ENCODE measurements at regions not wholly inside any gene's neighbourhood (a gene's known extent, or its start where the extent isn't known, plus 50 kb on each side); places are given as distances from the start of the nearest gene placed in this dataset.
A peak's percentile ranks its signal among the peaks of the same experiment; 100 is the strongest.

DNA sequence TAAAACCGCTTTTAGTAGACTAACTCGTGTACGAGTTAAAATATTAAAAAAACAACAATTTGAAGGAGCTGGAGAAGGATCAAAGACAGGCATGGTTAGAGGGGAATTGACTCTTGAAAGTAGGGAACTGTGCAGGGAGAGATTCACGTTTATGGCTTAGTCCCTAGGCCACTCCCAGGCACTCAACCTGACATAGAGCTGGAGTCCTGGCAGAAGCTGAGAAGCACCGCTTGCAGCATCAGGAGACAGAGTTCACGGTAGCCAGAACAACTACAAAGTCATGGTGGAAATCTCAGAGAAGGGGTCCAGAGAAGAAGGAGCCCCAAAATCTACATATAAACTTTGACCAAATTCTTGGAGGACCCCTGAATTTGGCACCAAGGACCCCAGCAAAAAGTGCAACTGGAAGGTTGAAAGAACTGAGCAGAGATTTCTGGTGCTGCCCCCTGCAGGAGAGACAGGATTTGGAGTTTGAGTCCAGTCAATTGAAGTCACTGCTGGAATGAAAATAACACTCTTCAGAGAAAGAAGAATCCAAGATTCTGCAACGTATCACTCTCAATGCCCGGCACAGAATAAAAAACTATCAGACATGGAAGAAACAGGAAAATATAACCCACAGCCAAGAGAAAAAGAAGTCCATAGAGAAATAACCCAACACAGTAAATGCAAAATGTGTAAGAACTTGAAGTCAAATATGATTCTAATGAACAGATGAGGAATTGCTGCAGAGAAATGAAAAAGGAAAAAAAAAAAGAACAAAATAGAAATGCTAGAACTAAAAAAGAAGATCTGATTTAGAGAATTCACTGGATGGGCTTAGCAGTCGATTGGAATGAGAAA is 493.3 kb upstream of the PODXL start:
- H3K36me3 Mint-ChIP-seq (ENCODE audit: low read depth): no peaks in the 10 kb centered on the region

DNA sequence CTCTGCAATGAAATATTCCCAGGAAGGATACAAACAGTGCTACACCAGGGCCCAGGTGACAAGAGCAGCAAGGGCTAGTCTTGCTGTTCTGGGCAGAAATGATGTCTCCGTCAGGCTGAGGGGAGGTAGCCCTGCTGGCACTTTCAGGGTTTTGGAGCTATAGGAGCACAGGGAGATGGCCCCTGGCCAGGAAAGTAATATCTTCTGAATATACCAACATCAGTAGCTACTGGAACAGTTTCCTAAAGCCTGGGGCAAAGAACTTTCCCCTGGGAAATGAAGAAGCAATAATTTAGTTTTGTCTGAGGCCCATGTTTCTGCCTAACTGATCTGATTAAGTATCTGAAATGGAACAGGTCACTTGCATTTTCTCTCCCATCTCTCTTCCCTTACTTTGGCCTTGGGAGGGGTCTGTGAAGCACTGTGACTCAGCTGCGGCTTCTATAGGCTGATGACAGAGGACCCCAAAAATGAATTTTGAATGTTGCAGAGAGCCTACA is 489.1 kb upstream of the PODXL start:
- intact Hi-C loops (cut with micrococcal nuclease): no loop called here
- Mint-ChIP-seq H3K4me3 (no peak overlapping the region), H3K9me3 (no peaks in the 10 kb centered on the region), H3K27ac (no peak overlapping the region), H3K36me3 (ENCODE audit: low read depth) (no peaks in the 10 kb centered on the region), H3K27me3 (ENCODE audit: insufficient read depth) (peaks cover 2% of the 10 kb centered on the region), H3K4me1 (ENCODE audit: low read depth) (no peaks in the 10 kb centered on the region)
- no peak for DNase-seq (ENCODE audit: low spot score)

More for the DNA sequence above, 493.3 kb upstream of the PODXL start:
- no peaks in the 10 kb centered on the region for H3K4me1 Mint-ChIP-seq (ENCODE audit: low read depth)
- no peaks in the 10 kb centered on the region for H3K9me3 Mint-ChIP-seq
- H3K4me3 Mint-ChIP-seq: no peak overlapping the region
- H3K27ac Mint-ChIP-seq: no peak overlapping the region
- intact Hi-C loops (cut with micrococcal nuclease): loop anchor here (1.0 kb wide), 1 partner anchor 104 kb away; no protein-coding TSS in a partner anchor
- peak; percentile 5 for DNase-seq (ENCODE audit: low spot score)
- peaks cover 2% of the 10 kb centered on the region for H3K27me3 Mint-ChIP-seq (ENCODE audit: insufficient read depth)

DNA sequence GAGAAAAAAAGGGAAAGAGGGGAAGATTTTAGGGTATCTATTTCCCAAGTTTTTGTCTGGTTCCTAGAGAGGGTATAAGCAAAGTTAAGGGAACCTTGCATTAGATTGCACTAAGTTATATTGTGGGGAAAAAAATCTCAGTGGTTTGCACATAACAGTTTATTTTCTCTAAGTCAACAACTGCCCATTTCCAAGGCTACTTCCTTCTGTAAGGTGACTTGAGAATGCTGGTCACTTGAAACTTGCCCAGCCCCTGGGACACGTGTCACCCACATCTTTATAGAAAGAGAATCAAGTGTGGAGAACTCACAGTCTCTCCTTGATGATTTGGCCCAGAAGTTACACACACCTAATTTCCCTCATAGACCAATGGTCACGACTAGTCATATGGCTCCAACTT is 488.6 kb upstream of the PODXL start:
- Mint-ChIP-seq H3K4me3 (no peak overlapping the region), H3K9me3 (no peaks in the 10 kb centered on the region), H3K27me3 (ENCODE audit: insufficient read depth) (no peaks in the 10 kb centered on the region), H3K36me3 (ENCODE audit: low read depth) (no peaks in the 10 kb centered on the region), H3K27ac (no peak overlapping the region), H3K4me1 (ENCODE audit: low read depth) (no peaks in the 10 kb centered on the region)
- intact Hi-C loops (cut with micrococcal nuclease): no loop called here
- DNase-seq (ENCODE audit: low spot score): no peak

DNA sequence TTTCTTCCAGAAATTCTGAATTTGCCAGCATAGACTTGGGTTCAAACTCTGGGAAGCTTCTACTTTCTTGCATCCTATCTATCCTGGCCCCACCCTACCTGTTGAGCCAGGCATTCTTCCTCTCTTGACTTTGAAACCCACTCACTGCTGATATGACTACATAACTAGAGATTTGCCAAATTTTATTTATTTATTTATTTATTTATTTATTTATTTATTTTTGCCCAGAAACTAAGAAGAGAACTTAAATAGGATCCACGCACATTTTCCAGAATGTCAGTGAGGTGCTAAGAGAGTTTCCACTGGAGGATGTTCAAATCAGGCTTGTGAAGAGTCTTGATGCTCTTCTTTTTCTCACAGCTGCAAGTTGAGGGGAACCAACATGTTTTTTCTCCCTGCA is 487.8 kb upstream of the PODXL start:
- no peak for DNase-seq (ENCODE audit: low spot score)
- H3K27me3 Mint-ChIP-seq (ENCODE audit: insufficient read depth): no peaks in the 10 kb centered on the region
- no peak overlapping the region for H3K4me3 Mint-ChIP-seq
- H3K36me3 Mint-ChIP-seq (ENCODE audit: low read depth): no peaks in the 10 kb centered on the region
- no peaks in the 10 kb centered on the region for H3K4me1 Mint-ChIP-seq (ENCODE audit: low read depth)
- H3K27ac Mint-ChIP-seq: no peak overlapping the region
- intact Hi-C loops (cut with micrococcal nuclease): no loop called here
- H3K9me3 Mint-ChIP-seq: no peaks in the 10 kb centered on the region

DNA sequence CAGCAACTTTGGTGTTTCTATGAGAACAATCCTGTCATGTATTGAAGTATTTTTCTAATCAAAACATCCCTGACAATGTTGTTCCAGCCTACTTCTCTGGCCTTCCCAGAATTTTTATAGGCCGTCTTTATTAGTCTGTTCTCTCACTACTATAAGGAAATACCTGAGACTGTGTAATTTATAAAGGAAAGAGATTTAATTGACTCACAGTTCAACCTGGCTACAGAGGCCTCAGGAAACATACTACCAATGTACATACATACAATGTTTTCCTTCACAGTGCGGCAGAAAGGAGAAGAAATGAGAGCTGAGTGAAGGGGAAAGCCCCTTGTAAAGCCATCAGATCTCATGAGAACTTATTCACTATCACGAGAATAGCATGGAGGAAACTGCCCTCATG is 484.7 kb upstream of the PODXL start:
- H3K27me3 Mint-ChIP-seq (ENCODE audit: insufficient read depth): peaks cover 3% of the 10 kb centered on the region
- intact Hi-C loops (cut with micrococcal nuclease): no loop called here

DNA sequence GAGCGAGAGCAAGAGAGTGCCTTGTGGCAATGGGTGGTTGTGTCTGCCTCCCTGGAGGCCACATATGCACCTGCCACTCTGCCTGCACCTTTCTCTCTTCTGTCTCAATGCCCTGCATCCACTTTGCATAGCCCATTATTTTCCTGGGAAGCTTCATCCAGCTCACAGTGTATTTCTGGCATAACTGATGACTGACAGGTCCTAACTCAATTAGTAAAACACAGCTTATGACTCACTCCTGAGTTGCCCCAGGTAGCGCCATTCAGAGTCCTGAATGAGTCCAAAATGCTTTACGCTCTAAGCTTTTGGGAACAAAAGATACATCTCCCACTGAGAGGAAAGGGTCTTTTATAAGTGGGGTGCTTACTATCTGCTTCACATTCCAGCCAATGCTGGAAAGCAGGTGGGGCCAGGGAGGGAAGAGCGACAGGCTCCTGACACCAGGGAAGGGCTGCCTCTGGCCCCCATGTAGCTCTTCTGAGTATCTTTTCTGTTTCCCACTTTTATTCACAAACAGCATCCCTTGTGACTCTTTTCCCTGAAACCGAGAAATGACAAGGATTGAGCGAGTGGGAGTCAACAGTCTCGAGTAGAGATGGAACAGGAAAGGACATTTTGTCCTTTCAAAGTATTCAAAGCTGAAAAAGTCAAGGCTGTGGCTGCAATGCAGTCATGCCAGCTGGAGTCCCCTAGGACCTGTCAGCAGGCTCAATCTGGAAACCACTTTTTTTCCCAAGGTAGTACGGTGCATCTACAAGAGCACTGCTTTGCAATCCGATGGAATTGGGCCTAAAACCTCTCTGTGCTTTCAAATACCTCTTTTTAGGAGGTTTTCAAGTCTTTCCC is 479.3 kb upstream of the PODXL start:
- intact Hi-C loops (cut with micrococcal nuclease): no loop called here
- H3K9me3 Mint-ChIP-seq: no peaks in the 10 kb centered on the region

More for the DNA sequence above, 484.7 kb upstream of the PODXL start:
- H3K27ac Mint-ChIP-seq: no peak overlapping the region
- no peaks in the 10 kb centered on the region for H3K4me1 Mint-ChIP-seq (ENCODE audit: low read depth)
- H3K9me3 Mint-ChIP-seq: no peaks in the 10 kb centered on the region
- no peak for DNase-seq (ENCODE audit: low spot score)
- H3K4me3 Mint-ChIP-seq: no peak overlapping the region
- H3K36me3 Mint-ChIP-seq (ENCODE audit: low read depth): no peaks in the 10 kb centered on the region

DNA sequence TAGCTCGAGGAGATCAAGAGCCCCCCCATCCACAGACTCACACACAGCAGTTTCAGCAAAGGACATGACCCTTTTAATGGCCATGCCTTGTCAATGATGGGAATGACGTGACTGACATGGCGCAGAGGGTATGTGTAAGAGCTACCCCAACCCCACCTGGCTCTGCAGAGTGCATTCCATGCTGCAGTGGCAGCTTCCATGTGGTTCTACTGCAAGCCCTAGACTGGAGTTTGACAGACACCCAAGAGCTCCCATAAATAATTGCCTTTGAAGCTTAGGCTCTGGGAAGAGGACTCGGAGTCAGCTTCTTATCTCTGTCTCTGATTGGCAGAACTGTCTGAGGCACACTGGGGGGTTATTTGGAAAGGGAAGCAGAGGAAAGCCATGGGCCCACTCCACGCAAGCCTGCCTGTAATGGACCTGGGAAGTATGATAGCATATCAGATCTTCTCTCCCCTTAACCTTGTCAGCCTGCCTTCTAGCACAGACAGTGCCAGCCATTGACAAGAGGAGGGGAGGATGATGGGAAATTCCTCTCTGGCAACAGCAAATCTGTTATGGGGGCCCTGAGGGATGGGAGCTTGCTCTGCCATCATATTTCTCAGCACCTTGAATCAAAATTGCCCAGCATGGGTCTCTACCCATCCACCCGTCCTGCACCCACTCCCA is 478.5 kb upstream of the PODXL start:
- no peaks in the 10 kb centered on the region for H3K9me3 Mint-ChIP-seq

More for the DNA sequence above, 479.3 kb upstream of the PODXL start:
- H3K27ac Mint-ChIP-seq: no peak overlapping the region
- H3K36me3 Mint-ChIP-seq (ENCODE audit: low read depth): no peaks in the 10 kb centered on the region
- peaks cover 3% of the 10 kb centered on the region for H3K27me3 Mint-ChIP-seq (ENCODE audit: insufficient read depth)
- H3K4me3 Mint-ChIP-seq: no peak overlapping the region
- H3K4me1 Mint-ChIP-seq (ENCODE audit: low read depth): no peaks in the 10 kb centered on the region
- no peak for DNase-seq (ENCODE audit: low spot score)

DNA sequence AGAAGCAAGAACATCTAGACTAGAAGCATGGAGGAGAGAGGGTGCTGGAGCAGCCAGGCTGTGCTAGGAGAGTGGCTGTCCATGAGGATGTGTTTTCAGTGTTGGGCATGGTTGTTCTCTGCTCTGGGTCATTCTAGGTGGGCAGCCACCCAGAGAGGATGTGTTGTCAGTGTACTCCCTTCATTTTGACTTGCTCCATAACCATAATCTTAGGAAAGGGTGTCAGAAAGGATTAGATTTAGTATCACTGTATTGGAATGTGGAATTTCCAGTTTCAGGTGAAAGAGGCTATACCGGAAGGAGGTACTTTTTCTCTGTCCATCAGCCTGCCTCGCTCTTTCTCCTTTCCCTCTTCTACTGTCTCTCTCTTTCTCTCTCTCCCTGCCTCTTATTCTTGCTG is 474.5 kb upstream of the PODXL start:
- DNase-seq (ENCODE audit: low spot score): no peak
- no peak overlapping the region for H3K27ac Mint-ChIP-seq
- no peak overlapping the region for H3K4me3 Mint-ChIP-seq
- no peaks in the 10 kb centered on the region for H3K36me3 Mint-ChIP-seq (ENCODE audit: low read depth)
- H3K9me3 Mint-ChIP-seq: no peaks in the 10 kb centered on the region
- intact Hi-C loops (cut with micrococcal nuclease): no loop called here
- no peaks in the 10 kb centered on the region for H3K4me1 Mint-ChIP-seq (ENCODE audit: low read depth)
- H3K27me3 Mint-ChIP-seq (ENCODE audit: insufficient read depth): no peaks in the 10 kb centered on the region

More for the DNA sequence above, 478.5 kb upstream of the PODXL start:
- no peak overlapping the region for H3K27ac Mint-ChIP-seq
- peaks cover 3% of the 10 kb centered on the region for H3K27me3 Mint-ChIP-seq (ENCODE audit: insufficient read depth)
- H3K36me3 Mint-ChIP-seq (ENCODE audit: low read depth): no peaks in the 10 kb centered on the region
- no peaks in the 10 kb centered on the region for H3K4me1 Mint-ChIP-seq (ENCODE audit: low read depth)
- intact Hi-C loops (cut with micrococcal nuclease): no loop called here
- DNase-seq (ENCODE audit: low spot score): no peak
- H3K4me3 Mint-ChIP-seq: no peak overlapping the region

DNA sequence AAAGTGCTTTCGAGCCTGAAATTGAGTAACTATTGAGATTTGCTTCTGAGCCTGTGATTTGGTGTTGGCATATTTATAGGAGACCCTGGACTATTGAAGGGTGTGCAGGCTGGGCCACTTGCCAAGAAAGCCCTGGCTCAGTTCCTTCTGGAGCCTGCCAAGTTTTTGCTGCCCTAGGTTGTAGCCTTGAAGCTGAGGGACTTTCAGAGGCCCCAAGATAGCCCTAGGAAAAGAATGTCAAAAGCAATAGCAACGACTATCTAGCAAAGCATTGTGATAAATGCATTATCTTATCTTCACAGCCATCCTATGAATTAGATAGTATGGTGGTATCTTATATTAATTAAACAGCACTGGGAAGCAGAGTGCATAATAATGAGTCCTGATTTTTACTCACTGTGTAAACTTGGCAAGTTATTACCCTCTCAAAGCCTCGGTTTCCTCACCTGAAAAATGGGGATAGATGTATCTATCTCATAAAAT is 473.7 kb upstream of the PODXL start:
- Mint-ChIP-seq H3K27me3 (ENCODE audit: insufficient read depth) (no peaks in the 10 kb centered on the region), H3K4me1 (ENCODE audit: low read depth) (no peaks in the 10 kb centered on the region), H3K4me3 (no peak overlapping the region), H3K36me3 (ENCODE audit: low read depth) (no peaks in the 10 kb centered on the region), H3K9me3 (no peaks in the 10 kb centered on the region), H3K27ac (no peak overlapping the region)
- no peak for DNase-seq (ENCODE audit: low spot score)
- intact Hi-C loops (cut with micrococcal nuclease): no loop called here

DNA sequence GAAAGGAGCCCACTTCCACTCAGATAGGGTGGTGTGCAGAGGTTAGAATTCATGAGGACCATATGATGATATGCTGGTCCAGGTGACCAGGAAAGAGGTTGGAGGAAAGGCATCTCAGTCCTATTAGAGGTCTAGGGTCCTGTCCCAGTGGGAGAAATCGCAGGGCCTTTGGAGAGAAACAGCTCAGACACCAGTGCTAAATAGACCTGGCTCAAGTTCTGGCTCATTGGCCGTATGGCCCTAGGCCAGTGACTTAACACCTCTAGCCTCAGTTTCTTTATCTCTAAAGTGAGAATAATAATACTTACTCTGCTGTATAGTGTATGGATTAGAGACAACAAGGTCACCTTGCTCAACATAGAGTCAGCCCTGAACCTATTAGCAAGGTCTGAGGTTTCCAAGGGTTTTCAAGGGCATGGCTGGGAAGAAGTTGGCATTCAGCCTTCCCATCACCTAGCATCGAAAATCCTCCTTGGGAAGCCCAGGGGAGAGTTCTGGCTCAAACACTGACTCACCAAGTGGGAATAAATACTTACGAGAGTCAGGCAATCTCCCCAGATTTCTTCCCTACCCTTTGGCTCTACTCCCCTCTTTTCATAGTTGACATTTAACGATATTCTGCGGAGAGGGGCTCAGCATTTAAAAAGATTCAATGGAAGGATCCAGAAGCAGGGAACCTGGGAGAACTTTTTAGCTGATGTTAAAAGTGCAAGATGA is 473.1 kb upstream of the PODXL start:
- DNase-seq (ENCODE audit: low spot score): no peak
- H3K27me3 Mint-ChIP-seq (ENCODE audit: insufficient read depth): no peaks in the 10 kb centered on the region
- no peaks in the 10 kb centered on the region for H3K9me3 Mint-ChIP-seq
- no peaks in the 10 kb centered on the region for H3K36me3 Mint-ChIP-seq (ENCODE audit: low read depth)
- H3K4me1 Mint-ChIP-seq (ENCODE audit: low read depth): no peaks in the 10 kb centered on the region
- H3K4me3 Mint-ChIP-seq: no peak overlapping the region
- H3K27ac Mint-ChIP-seq: no peak overlapping the region
- intact Hi-C loops (cut with micrococcal nuclease): no loop called here

DNA sequence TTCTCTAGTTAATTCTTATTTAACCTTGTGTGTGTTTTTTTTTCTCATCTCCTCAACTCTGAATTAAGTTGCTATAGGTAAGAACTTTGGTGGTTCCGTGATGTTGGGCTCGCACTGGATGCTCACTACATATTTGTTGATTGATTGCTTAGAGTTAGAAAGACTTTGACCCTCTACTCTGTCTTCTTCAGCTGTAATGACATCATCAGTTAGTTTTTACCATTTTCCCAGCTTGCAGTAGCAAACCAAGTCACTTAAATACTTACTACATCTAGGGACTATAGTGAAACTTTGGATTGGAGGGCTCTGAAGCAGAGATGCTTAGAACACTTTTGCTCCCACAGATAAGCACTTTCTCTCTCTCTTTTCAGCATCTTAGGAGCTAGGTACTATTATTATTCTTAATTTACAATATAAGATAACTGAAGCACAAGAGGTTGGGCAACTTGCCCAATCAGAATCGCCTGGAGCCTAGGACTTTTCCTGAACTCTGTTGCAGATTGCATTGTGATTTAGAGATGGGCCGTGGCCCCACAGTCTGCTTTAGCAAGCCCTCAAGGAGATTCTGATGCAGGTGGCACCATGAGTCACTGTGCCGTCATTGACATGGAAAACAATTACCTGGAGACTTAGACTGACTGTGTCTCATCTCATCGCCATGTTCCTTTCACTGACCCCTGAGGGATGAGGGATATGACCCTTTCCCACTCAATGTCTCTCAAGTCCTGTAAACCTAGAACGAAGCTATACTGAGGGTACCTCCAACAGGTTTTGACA is 471.9 kb upstream of the PODXL start:
- intact Hi-C loops (cut with micrococcal nuclease): no loop called here
- no peaks in the 10 kb centered on the region for H3K36me3 Mint-ChIP-seq (ENCODE audit: low read depth)
- H3K9me3 Mint-ChIP-seq: no peaks in the 10 kb centered on the region

DNA sequence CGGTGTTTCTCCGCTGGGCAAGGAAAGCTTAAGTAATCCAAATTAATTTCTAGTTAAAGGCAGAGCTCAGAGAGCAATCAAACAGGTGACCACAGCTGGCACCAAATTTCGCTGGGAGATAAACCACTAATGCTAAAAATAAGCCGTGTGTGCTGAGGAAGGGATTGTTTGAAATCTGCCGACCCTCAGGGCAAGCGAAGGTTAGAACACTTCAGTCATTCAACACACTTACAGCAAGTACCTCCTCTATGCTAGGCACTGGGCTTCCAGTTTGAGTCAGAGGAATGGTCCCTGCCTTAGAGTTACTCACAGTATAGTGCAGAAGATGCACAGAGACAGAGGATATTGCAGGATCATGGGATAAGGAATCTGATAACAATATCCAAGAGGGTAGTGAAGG is 467.9 kb upstream of the PODXL start:
- Mint-ChIP-seq H3K27me3 (ENCODE audit: insufficient read depth) (peaks cover 2% of the 10 kb centered on the region), H3K4me1 (ENCODE audit: low read depth) (no peaks in the 10 kb centered on the region)
- intact Hi-C loops (cut with micrococcal nuclease): no loop called here

More for the DNA sequence above, 471.9 kb upstream of the PODXL start:
- Mint-ChIP-seq H3K4me3 (no peak overlapping the region), H3K27me3 (ENCODE audit: insufficient read depth) (no peaks in the 10 kb centered on the region), H3K4me1 (ENCODE audit: low read depth) (no peaks in the 10 kb centered on the region), H3K27ac (no peak overlapping the region)
- DNase-seq (ENCODE audit: low spot score): no peak

More for the DNA sequence above, 467.9 kb upstream of the PODXL start:
- H3K36me3 Mint-ChIP-seq (ENCODE audit: low read depth): no peaks in the 10 kb centered on the region
- peaks cover 3% of the 10 kb centered on the region for H3K9me3 Mint-ChIP-seq
- no peak for DNase-seq (ENCODE audit: low spot score)
- no peak overlapping the region for H3K27ac Mint-ChIP-seq
- H3K4me3 Mint-ChIP-seq: no peak overlapping the region

Measured in activated T-helper 1 cell treated with anti-CD3 and anti-CD28 coated beads, Interleukin-12 subunit alpha, Interleukin-12 subunit beta, Interleukin-2, Interleukin-4 antibody, amounts not matched to agents 30 ng/mL and 10 ng/mL and 1 ng/mL, durations not matched to agents 14 hours and 24 hours and 36 hours (primary cell).